GM23338 (cell line): ENCODE measurements at regions not wholly inside any gene's neighbourhood (a gene's known extent, or its start where the extent isn't known, plus 50 kb on each side); places are given as distances from the start of the nearest gene placed in this dataset.

ENCODE experiments used
- CREB1 ChIP-seq: fragments of 250-450 bp; sonication (Bioruptor Pico); IDR thresholded peaks from 2 replicates; pipeline ENCODE4 v1.5.0; 2020; ENCODE audit warnings: low read depth, mild to moderate bottlenecking, moderate library complexity
- EZH2 ChIP-seq: fragments of 200-600 bp; sonication (generic); IDR thresholded peaks from one replicate; pipeline ENCODE4 v1.8.0; 2017; ENCODE audit warnings: antibody characterized with exemption, mild to moderate bottlenecking, low read depth; ENCODE audit not compliant: unreplicated experiment
- EZH2phosphoT487 ChIP-seq: fragments of 200-600 bp; sonication (generic); IDR thresholded peaks from one replicate; pipeline ENCODE4 v1.8.1; 2018; ENCODE audit warnings: antibody characterized with exemption; ENCODE audit not compliant: unreplicated experiment
- POLR2AphosphoS5 ChIP-seq: IDR thresholded peaks from 2 replicates; pipeline ENCODE4 v1.6.1; 2016; ENCODE audit warnings: antibody characterized with exemption, low read depth
- TF ChIP-seq, protein P1 (sequence below), 2 experiments: fragments of 200-600 bp in 1 of 2; sonication (generic) in 1 of 2; conservative IDR thresholded peaks; 2 replicates each; pipeline versions ENCODE4 v1.5.1 to v1.6.1; 2016 to 2017; ENCODE audit warnings: antibody characterized with exemption in 2 of 2, low read depth in 2 of 2, mild to moderate bottlenecking in 2 of 2, moderate library complexity in 1 of 2
- TF ChIP-seq, protein P2 (sequence below): IDR thresholded peaks from one replicate; pipeline ENCODE4 v1.6.1; 2018; ENCODE audit warnings: antibody characterized with exemption; ENCODE audit not compliant: unreplicated experiment

DNA sequence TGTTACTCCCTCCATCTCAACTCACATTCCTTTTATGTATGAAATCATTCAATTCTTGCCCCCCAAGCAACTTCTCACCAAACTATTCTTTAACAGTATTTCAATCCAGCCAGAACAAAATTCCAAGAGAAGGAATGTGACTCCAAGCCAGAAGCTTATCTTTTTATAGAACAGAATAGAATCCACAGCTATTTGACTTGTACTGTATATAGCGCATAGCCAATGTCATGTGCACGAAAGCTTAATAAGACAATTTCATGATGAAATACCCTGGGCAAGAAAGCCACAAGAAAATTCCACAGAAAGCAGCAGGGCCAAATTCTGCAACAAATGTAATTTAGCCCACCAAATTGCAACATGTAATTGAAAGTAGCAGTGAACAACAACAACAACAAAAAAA, 127.6 kb upstream of the UBE2E2 start:
- TF ChIP-seq, protein P1, sequence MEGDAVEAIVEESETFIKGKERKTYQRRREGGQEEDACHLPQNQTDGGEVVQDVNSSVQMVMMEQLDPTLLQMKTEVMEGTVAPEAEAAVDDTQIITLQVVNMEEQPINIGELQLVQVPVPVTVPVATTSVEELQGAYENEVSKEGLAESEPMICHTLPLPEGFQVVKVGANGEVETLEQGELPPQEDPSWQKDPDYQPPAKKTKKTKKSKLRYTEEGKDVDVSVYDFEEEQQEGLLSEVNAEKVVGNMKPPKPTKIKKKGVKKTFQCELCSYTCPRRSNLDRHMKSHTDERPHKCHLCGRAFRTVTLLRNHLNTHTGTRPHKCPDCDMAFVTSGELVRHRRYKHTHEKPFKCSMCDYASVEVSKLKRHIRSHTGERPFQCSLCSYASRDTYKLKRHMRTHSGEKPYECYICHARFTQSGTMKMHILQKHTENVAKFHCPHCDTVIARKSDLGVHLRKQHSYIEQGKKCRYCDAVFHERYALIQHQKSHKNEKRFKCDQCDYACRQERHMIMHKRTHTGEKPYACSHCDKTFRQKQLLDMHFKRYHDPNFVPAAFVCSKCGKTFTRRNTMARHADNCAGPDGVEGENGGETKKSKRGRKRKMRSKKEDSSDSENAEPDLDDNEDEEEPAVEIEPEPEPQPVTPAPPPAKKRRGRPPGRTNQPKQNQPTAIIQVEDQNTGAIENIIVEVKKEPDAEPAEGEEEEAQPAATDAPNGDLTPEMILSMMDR (conservative IDR thresholded peaks at IDR 0.05; ENCODE audit: low read depth in 2 of 2) = no peak
- no peak for TF ChIP-seq EZH2phosphoT487
- no peak for TF ChIP-seq EZH2
- no peak for TF ChIP-seq CREB1 (CRISPR knock-in tag)
- TF ChIP-seq, protein P2, sequence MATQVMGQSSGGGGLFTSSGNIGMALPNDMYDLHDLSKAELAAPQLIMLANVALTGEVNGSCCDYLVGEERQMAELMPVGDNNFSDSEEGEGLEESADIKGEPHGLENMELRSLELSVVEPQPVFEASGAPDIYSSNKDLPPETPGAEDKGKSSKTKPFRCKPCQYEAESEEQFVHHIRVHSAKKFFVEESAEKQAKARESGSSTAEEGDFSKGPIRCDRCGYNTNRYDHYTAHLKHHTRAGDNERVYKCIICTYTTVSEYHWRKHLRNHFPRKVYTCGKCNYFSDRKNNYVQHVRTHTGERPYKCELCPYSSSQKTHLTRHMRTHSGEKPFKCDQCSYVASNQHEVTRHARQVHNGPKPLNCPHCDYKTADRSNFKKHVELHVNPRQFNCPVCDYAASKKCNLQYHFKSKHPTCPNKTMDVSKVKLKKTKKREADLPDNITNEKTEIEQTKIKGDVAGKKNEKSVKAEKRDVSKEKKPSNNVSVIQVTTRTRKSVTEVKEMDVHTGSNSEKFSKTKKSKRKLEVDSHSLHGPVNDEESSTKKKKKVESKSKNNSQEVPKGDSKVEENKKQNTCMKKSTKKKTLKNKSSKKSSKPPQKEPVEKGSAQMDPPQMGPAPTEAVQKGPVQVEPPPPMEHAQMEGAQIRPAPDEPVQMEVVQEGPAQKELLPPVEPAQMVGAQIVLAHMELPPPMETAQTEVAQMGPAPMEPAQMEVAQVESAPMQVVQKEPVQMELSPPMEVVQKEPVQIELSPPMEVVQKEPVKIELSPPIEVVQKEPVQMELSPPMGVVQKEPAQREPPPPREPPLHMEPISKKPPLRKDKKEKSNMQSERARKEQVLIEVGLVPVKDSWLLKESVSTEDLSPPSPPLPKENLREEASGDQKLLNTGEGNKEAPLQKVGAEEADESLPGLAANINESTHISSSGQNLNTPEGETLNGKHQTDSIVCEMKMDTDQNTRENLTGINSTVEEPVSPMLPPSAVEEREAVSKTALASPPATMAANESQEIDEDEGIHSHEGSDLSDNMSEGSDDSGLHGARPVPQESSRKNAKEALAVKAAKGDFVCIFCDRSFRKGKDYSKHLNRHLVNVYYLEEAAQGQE = no peak
- TF ChIP-seq POLR2AphosphoS5 = no peak
